Spleen (tissue), 11 donors: ENCODE measurements at regions not wholly inside any gene's neighbourhood (a gene's known extent, or its start where the extent isn't known, plus 50 kb on each side); places are given as distances from the start of the nearest gene placed in this dataset.

ENCODE experiments used
- DNase-seq: peaks from one replicate; pipeline ENCODE4 v3.0.0-alpha.2; 2020
- H3K27ac ChIP-seq, 8 donors: fragments of 200-600 bp; sonication (generic) in 7 of 8; 1 replicate in 4 of 8; 2 replicates in 4 of 8; pipeline versions ENCODE4 v1.5.0 to v1.8.0; 2016 to 2021; ENCODE audit warnings: inconsistent platforms in 4 of 8, mild to moderate bottlenecking in 4 of 8, moderate library complexity in 1 of 8
- H3K27me3 ChIP-seq, 7 donors: fragments of 200-600 bp; sonication (generic) in 6 of 7; replicated peaks in 1 of 7; 1 replicate in 4 of 7; 2 replicates in 3 of 7; pipeline versions ENCODE4 v1.5.0 to v1.8.0; 2016 to 2021; ENCODE audit warnings: inconsistent platforms in 3 of 7, mild to moderate bottlenecking in 1 of 7
- H3K36me3 ChIP-seq, 6 donors: fragments of 200-600 bp; sonication (generic) in 5 of 6; 1 replicate in 4 of 6; 2 replicates in 2 of 6; pipeline versions ENCODE4 v1.5.0 to v1.8.0; 2016 to 2021; ENCODE audit warnings: inconsistent platforms in 2 of 6
- H3K4me1 ChIP-seq, 6 donors: fragments of 200-600 bp; sonication (generic) in 5 of 6; 1 replicate in 3 of 6; 2 replicates in 3 of 6; pipeline versions ENCODE4 v1.5.0 to v1.8.0; 2016 to 2021; ENCODE audit warnings: inconsistent platforms in 3 of 6
- H3K4me3 ChIP-seq, 8 donors: fragments of 200-600 bp; sonication (generic) in 7 of 8; 1 replicate in 4 of 8; 2 replicates in 4 of 8; pipeline versions ENCODE4 v1.5.0 to v1.8.0; 2016 to 2021; ENCODE audit warnings: inconsistent platforms in 4 of 8, mild to moderate bottlenecking in 4 of 8, moderate library complexity in 2 of 8
- H3K9me3 ChIP-seq, 8 donors: fragments of 200-600 bp; sonication (generic) in 7 of 8; 1 replicate in 4 of 8; 2 replicates in 4 of 8; pipeline versions ENCODE4 v1.5.0 to v1.8.0; 2016 to 2021; ENCODE audit warnings: inconsistent platforms in 4 of 8
- CTCF ChIP-seq, 11 experiments: fragments of 200-600 bp in 7 of 11; fragments of 450-650 bp in 4 of 11; sonication (generic) in 4 of 11; IDR thresholded peaks in 8 of 11; conservative IDR thresholded peaks in 3 of 11; 1 replicate in 7 of 11; 2 replicates in 4 of 11; pipeline versions ENCODE4 v1.4.0 to v1.8.0; 2016 to 2021; ENCODE audit warnings: antibody characterized with exemption in 11 of 11, inconsistent platforms in 4 of 11, mild to moderate bottlenecking in 1 of 11
- POLR2A ChIP-seq, 3 donors: fragments of 450-650 bp; IDR thresholded peaks; one replicate each; pipeline ENCODE4 v1.5.1; 2017; ENCODE audit warnings: antibody characterized with exemption in 3 of 3, mild to moderate bottlenecking in 1 of 3
- POLR2AphosphoS5 ChIP-seq, 3 donors: sonication (generic); formaldehyde crosslinking; IDR thresholded peaks; one replicate each; pipeline ENCODE4 v1.5.1; 2017; ENCODE audit warnings: antibody characterized with exemption in 3 of 3
- WGBS, 5 donors: extraction: QIAGEN DNeasy Blood & Tissue Kit in 3 of 5; methylation state at CpG; one replicate each; pipeline versions ENCODE4 v1.1.5 to v1.1.7; 2013 to 2018; 5-methylcytosine and 5-hydroxymethylcytosine counted together
- intact Hi-C: fragments of 100-400 bp; cut with DNase I; formaldehyde crosslinking; loops from one replicate; pipeline ENCODE4 v1.15.0; 2023; ENCODE audit warnings: low total_unique reads
- donor health status: healthy with polysubstance abuse.
- donor health status: DM: no; HTN: no; CAD: no; lungs with moderate emphysema.
- donor health status: DM: no; HTN: no; CAD: no.
- donor health status: Bipolar disorder and iron deficiency.
- donor health status: healthy.
- donor health status: DM: no; HTN: no; CAD: no.
- donor health status: DM: yes; HTN: yes; CAD: no.

GRCh38 chr18:59087391-59087790, 52.3 kb upstream of the SEC11C start:
- no peaks in the 10 kb centered on the region for H3K36me3 ChIP-seq

More at GRCh38 chr18:59087391-59087790, 52.3 kb upstream of the SEC11C start:
- H3K4me3 ChIP-seq: no peak overlapping the region
- H3K4me1 ChIP-seq: peaks cover 0 to 11% (median 4%) of the 10 kb centered on the region in 6 donors
- 77 to 88% (median 87%) methylated on average over 3 of the region's 3 CpGs for WGBS, 5 donors
- intact Hi-C loops: no loop called here
- H3K9me3 ChIP-seq: no peaks in the 10 kb centered on the region
- H3K27me3 ChIP-seq: peaks cover 0 to 22% (median 5%) of the 10 kb centered on the region in 7 donors
- TF ChIP-seq POLR2A (IDR thresholded peaks at IDR 0.05) (no peak), CTCF (IDR thresholded peaks at IDR 0.05 in 8 of 11, conservative IDR thresholded peaks at IDR 0.05 in 3 of 11) (no peak), POLR2AphosphoS5 (IDR thresholded peaks at IDR 0.05) (no peak)
- DNase-seq: no peak
- H3K27ac ChIP-seq: peak overlapping the region in 1 of 8 donors; percentile 36
